IMR-90 (cell line): ENCODE measurements at regions not wholly inside any gene's neighbourhood (a gene's known extent, or its start where the extent isn't known, plus 50 kb on each side); places are given as distances from the start of the nearest gene placed in this dataset.

ENCODE experiments used
- ATAC-seq: fragments of 200-7000 bp; cut with Tn5 transposase; 2 replicates; pipeline ENCODE4 v1.9.1; 2020; ENCODE audit warnings: low read depth, mild to moderate bottlenecking, moderate library complexity
- BruUV-seq: library from RNA; stranded (reverse); fragments of 400-500 nt; replicated peaks from 2 replicates; lab custom pipeline; 2021; lab: Mats Ljungman, UMichigan
- CTCF ChIA-PET: fragments of 300-600 bp; formaldehyde crosslinking; extraction: SDS; loops from one replicate; lab custom pipeline; 2021; ENCODE audit warnings: antibody characterized with exemption; lab: Yijun Ruan, JAX
- POLR2A ChIA-PET: fragments of 300-600 bp; sonication (Branson Sonifier 250); formaldehyde crosslinking; loops from one replicate; lab custom pipeline; 2022; ENCODE audit warnings: antibody characterized with exemption; ENCODE audit not compliant: unreplicated experiment; lab: Charles Lee
- DNase-seq: peaks from one replicate; pipeline ENCODE4 v3.0.0; 2013
- H2AFZ ChIP-seq: replicated peaks from 2 replicates; pipeline ENCODE3; 2013; ENCODE audit warnings: low read length, mild to moderate bottlenecking; ENCODE audit not compliant: poor library complexity
- H2AK5ac ChIP-seq: 2 replicates; pipeline ENCODE4 v1.6.1; 2013; ENCODE audit warnings: low read depth, low read length, inconsistent platforms
- H2AK9ac ChIP-seq: replicated peaks from 2 replicates; pipeline ENCODE3; 2013; ENCODE audit warnings: mild to moderate bottlenecking, low read depth, low read length, moderate library complexity; ENCODE audit not compliant: poor library complexity
- H2BK120ac ChIP-seq: 2 replicates; pipeline ENCODE4 v1.6.1; 2013; ENCODE audit warnings: low read depth, low read length, inconsistent platforms
- H2BK15ac ChIP-seq: 3 replicates; pipeline ENCODE4 v1.6.1; 2013; ENCODE audit warnings: low read depth, low read length, inconsistent platforms
- H2BK20ac ChIP-seq: 2 replicates; pipeline ENCODE4 v1.6.1; 2013; ENCODE audit warnings: low read depth, mild to moderate bottlenecking, inconsistent platforms, low read length, moderate library complexity
- H2BK5ac ChIP-seq: 2 replicates; pipeline ENCODE4 v1.6.1; 2013; ENCODE audit warnings: mild to moderate bottlenecking, low read depth, low read length, inconsistent platforms; ENCODE audit not compliant: poor library complexity, severe bottlenecking
- H3K14ac ChIP-seq: replicated peaks from 2 replicates; pipeline ENCODE4 v1.6.1; 2013; ENCODE audit warnings: low read depth, low read length, inconsistent platforms
- H3K18ac ChIP-seq: 2 replicates; pipeline ENCODE4 v1.6.1; 2013; ENCODE audit warnings: low read depth, low read length, control low read depth
- H3K23ac ChIP-seq: 2 replicates; pipeline ENCODE4 v1.6.1; 2013; ENCODE audit warnings: low read depth, low read length, inconsistent platforms
- H3K27ac ChIP-seq: 2 replicates; pipeline ENCODE4 v1.5.1; 2013; ENCODE audit warnings: mild to moderate bottlenecking, control low read depth, low read length; ENCODE audit not compliant: insufficient read depth
- H3K27me3 ChIP-seq: 2 replicates; pipeline ENCODE4 v1.6.1; 2013; ENCODE audit warnings: low read length; ENCODE audit not compliant: control insufficient read depth, insufficient read depth
- H3K36me3 ChIP-seq: 2 replicates; pipeline ENCODE4 v1.6.1; 2013; ENCODE audit warnings: low read length, mixed read lengths; ENCODE audit not compliant: control insufficient read depth, insufficient read depth
- H3K4ac ChIP-seq: 2 replicates; pipeline ENCODE4 v1.6.1; 2013; ENCODE audit warnings: low read depth, low read length, inconsistent platforms
- H3K4me1 ChIP-seq: 2 replicates; pipeline ENCODE4 v1.6.1; 2013; ENCODE audit warnings: low read length, mixed read lengths; ENCODE audit not compliant: control insufficient read depth, insufficient read depth
- H3K4me2 ChIP-seq: 2 replicates; pipeline ENCODE4 v1.6.1; 2013; ENCODE audit warnings: low read depth, mild to moderate bottlenecking, control low read depth, low read length, moderate library complexity
- H3K4me3 ChIP-seq: 2 replicates; pipeline ENCODE4 v1.5.1; 2013; ENCODE audit warnings: low read depth, mild to moderate bottlenecking, control low read depth, low read length, moderate library complexity; ENCODE audit not compliant: insufficient read depth
- H3K56ac ChIP-seq: 2 replicates; pipeline ENCODE4 v1.6.1; 2013; ENCODE audit warnings: low read length, inconsistent platforms; ENCODE audit not compliant: insufficient read depth; ENCODE audit errors: extremely low read depth
- H3K79me1 ChIP-seq, 2 experiments: 2 replicates each; pipeline ENCODE4 v1.6.1; 2013; ENCODE audit warnings: low read length in 2 of 2, inconsistent platforms in 1 of 2, low read depth in 1 of 2
- H3K9ac ChIP-seq: 2 replicates; pipeline ENCODE4 v1.6.1; 2013; ENCODE audit warnings: low read depth, low read length, control low read depth
- H3K9me1 ChIP-seq: 2 replicates; pipeline ENCODE4 v1.6.1; 2013; ENCODE audit warnings: low read length, inconsistent platforms; ENCODE audit not compliant: insufficient read depth
- H3K9me3 ChIP-seq: 2 replicates; pipeline ENCODE4 v1.6.1; 2013; ENCODE audit warnings: low read length; ENCODE audit not compliant: control insufficient read depth, insufficient read depth
- H4K20me1 ChIP-seq: 2 replicates; pipeline ENCODE4 v1.6.1; 2013; ENCODE audit warnings: low read length, inconsistent platforms; ENCODE audit not compliant: insufficient read depth
- H4K5ac ChIP-seq: 2 replicates; pipeline ENCODE4 v1.6.1; 2013; ENCODE audit warnings: mild to moderate bottlenecking, low read depth, low read length, control low read depth
- H4K8ac ChIP-seq, 2 experiments: 2 replicates each; pipeline ENCODE4 v1.6.1; 2013; ENCODE audit warnings: low read depth in 2 of 2, low read length in 2 of 2, control low read depth in 1 of 2, inconsistent platforms in 1 of 2
- H4K91ac ChIP-seq: 2 replicates; pipeline ENCODE4 v1.6.1; 2013; ENCODE audit warnings: low read depth, low read length, inconsistent platforms; ENCODE audit not compliant: insufficient read depth
- MAFK ChIP-seq: IDR thresholded peaks from 2 replicates; pipeline ENCODE4 v1.6.1; 2012; ENCODE audit warnings: low read depth, low read length, improper control_type of control experiment
- MXI1 ChIP-seq: IDR thresholded peaks from 2 replicates; pipeline ENCODE4 v1.6.1; 2012; ENCODE audit warnings: low read depth, mild to moderate bottlenecking, low read length, moderate library complexity, borderline replicate concordance
- NFE2L2 ChIP-seq: fragments of 150-350 bp; IDR thresholded peaks from 2 replicates; pipeline ENCODE4 v1.6.1; 2016; ENCODE audit warnings: low read depth, mild to moderate bottlenecking, low read length
- POLR2A ChIP-seq: IDR thresholded peaks from 2 replicates; pipeline ENCODE4 v1.6.1; 2012; ENCODE audit warnings: mild to moderate bottlenecking, low read depth, low read length
- RAD21 ChIP-seq: IDR thresholded peaks from 2 replicates; pipeline ENCODE4 v1.6.1; 2012; ENCODE audit warnings: low read length, improper control_type of control experiment
- RCOR1 ChIP-seq: IDR thresholded peaks from 2 replicates; pipeline ENCODE4 v1.6.1; 2012; ENCODE audit warnings: mild to moderate bottlenecking, low read length, improper control_type of control experiment; ENCODE audit not compliant: insufficient replicate concordance
- WGBS, 2 experiments: methylation state at CpG; one replicate each; pipeline versions ENCODE4 v1.1.5 to v1.1.7; 2013; ENCODE audit warnings: missing lambda C conversion rate in 2 of 2; ENCODE audit not compliant: insufficient read length in 1 of 2; ENCODE audit errors: extremely low coverage in 2 of 2; 5-methylcytosine and 5-hydroxymethylcytosine counted together
- dilution Hi-C: fragments of 300-500 bp; cut with HindIII; formaldehyde crosslinking; loops from one replicate; pipeline ENCODE4 v1.14.3; 2018; ENCODE audit warnings: low sequenced_read_pairs; ENCODE audit not compliant: unreplicated experiment
- in situ Hi-C: fragments of 300-500 bp; cut with MboI; formaldehyde crosslinking; loops from 3 replicates; pipeline ENCODE4 v1.14.3; 2019; ENCODE audit warnings: low sequenced_read_pairs, inconsistent platforms, mixed read lengths
- intact Hi-C: fragments of 100-400 bp; cut with micrococcal nuclease; formaldehyde crosslinking; loops from 2 replicates; pipeline ENCODE4 v1.10.0; 2022
- TF ChIP-seq, protein P1 (sequence below): conservative IDR thresholded peaks from 2 replicates; pipeline ENCODE4 v1.5.1; 2012; ENCODE audit warnings: mild to moderate bottlenecking, low read depth, low read length, improper control_type of control experiment

DNA sequence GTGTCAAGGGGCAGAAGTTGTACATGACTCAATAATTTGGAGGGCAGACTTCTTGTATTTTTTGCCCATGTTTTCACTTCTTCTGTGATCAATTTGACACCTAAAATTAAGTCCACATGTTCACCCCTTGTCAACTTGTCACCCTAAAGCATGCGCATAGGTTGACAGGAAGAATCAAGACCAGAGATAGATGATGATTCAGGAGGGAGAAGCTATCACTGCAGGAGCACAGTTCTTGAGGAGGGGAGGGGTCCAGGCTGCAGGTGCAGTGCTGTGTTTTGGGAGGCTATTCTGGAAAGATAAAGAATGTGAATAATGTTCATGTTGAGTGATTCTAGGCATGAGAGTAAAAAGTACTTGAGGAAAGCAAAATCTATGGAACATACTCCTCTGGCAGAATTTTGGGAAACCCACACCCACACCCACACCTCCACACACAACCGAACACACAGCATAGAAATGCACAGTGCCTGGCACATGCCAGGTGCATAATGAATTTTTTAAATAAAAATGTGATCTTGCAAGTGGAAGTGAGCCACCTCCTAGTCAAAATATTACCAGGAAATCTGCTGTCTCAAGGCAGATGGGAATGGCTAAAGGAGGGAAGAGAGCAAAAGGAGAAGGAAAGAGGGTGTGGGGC, 249.2 kb upstream of the MEX3C start:
- Histone ChIP-seq H3K18ac (no peak overlapping the region), H3K56ac (no peak overlapping the region), H2AK9ac (no peak overlapping the region), H3K23ac (no peak overlapping the region), H4K5ac (no peak overlapping the region), H2BK5ac (no peak overlapping the region), H3K4me2 (no peak overlapping the region), H3K4me3 (no peak overlapping the region), H3K27me3 (no peaks in the 10 kb centered on the region), H4K8ac (no peak overlapping the region), H3K14ac (no peak overlapping the region), H3K9me1 (no peaks in the 10 kb centered on the region), H3K9me3 (peaks cover 20% of the 10 kb centered on the region), H2BK20ac (no peak overlapping the region), H2AFZ (no peak overlapping the region), H3K4me1 (no peaks in the 10 kb centered on the region), H4K20me1 (no peaks in the 10 kb centered on the region), H2BK120ac (no peak overlapping the region), H3K9ac (no peak overlapping the region), H4K91ac (no peak overlapping the region), H3K79me1 (no peaks in the 10 kb centered on the region), H2BK15ac (no peak overlapping the region), H3K36me3 (no peaks in the 10 kb centered on the region), H3K4ac (no peak overlapping the region), H2AK5ac (no peak overlapping the region), H3K27ac (no peak overlapping the region)
- dilution Hi-C loops (no loop called here), intact Hi-C loops (no loop called here), in situ Hi-C loops (no loop called here)
- POLR2A ChIA-PET, result no interaction called here
- TF ChIP-seq NFE2L2 (no peak), RAD21 (no peak), POLR2A (no peak), MAFK (no peak), RCOR1 (no peak), MXI1 (no peak)
- TF ChIP-seq, protein P1, sequence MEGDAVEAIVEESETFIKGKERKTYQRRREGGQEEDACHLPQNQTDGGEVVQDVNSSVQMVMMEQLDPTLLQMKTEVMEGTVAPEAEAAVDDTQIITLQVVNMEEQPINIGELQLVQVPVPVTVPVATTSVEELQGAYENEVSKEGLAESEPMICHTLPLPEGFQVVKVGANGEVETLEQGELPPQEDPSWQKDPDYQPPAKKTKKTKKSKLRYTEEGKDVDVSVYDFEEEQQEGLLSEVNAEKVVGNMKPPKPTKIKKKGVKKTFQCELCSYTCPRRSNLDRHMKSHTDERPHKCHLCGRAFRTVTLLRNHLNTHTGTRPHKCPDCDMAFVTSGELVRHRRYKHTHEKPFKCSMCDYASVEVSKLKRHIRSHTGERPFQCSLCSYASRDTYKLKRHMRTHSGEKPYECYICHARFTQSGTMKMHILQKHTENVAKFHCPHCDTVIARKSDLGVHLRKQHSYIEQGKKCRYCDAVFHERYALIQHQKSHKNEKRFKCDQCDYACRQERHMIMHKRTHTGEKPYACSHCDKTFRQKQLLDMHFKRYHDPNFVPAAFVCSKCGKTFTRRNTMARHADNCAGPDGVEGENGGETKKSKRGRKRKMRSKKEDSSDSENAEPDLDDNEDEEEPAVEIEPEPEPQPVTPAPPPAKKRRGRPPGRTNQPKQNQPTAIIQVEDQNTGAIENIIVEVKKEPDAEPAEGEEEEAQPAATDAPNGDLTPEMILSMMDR, result no peak
- no peak for ATAC-seq
- WGBS, 2 experiments, result no CpG with 5 or more reads among the region's 2 CpGs
- CTCF ChIA-PET, result no interaction called here
- no TSS peak for BruUV-seq
- DNase-seq, result no peak
